ENCODE measurements at regions not wholly inside any gene's neighbourhood (a gene's known extent, or its start where the extent isn't known, plus 50 kb on each side); places are given as distances from the start of the nearest gene placed in this dataset.
A peak's percentile ranks its signal among the peaks of the same experiment; 100 is the strongest.
"Not testable (repeated sequence)": the region's sequence is repeated elsewhere in the genome, so short reads cannot be mapped to it uniquely, and the experiment has no call there.

GRCh38 chr10:87300163-87300562 lies 57.4 kb upstream of the NUTM2D start:
- intact Hi-C loops (cut with micrococcal nuclease; ENCODE audit: unreplicated experiment); H3K27ac Mint-ChIP-seq (ENCODE audit: unreplicated experiment); H3K4me3 Mint-ChIP-seq (ENCODE audit: unreplicated experiment); H3K36me3 ChIP-seq (ENCODE audit: control insufficient read depth, insufficient read depth, low read length); CTCF ChIA-PET; BruUV-seq (replicated peaks); H3K9me3 ChIP-seq; POLR2A ChIA-PET; H3K4me1 ChIP-seq; H3K27me3 Mint-ChIP-seq (ENCODE audit: insufficient read depth, unreplicated experiment); H3K4me3 ChIP-seq (ENCODE audit: low read depth, low read length); H3K4me1 Mint-ChIP-seq (ENCODE audit: low read depth, unreplicated experiment); H3K9me3 Mint-ChIP-seq (ENCODE audit: unreplicated experiment); H3K27me3 ChIP-seq (replicated peaks; ENCODE audit: control insufficient read depth, insufficient read depth, low read length); H3K36me3 Mint-ChIP-seq (ENCODE audit: insufficient read depth, unreplicated experiment); DNase-seq: not testable (repeated sequence)

GRCh38 chr10:87301466-87302115 lies 56.0 kb upstream of the NUTM2D start:
- H3K36me3 Mint-ChIP-seq (ENCODE audit: insufficient read depth, unreplicated experiment); POLR2A ChIA-PET; H3K9me3 ChIP-seq; H3K27ac Mint-ChIP-seq (ENCODE audit: unreplicated experiment); H3K27me3 ChIP-seq (replicated peaks; ENCODE audit: control insufficient read depth, insufficient read depth, low read length); H3K4me1 ChIP-seq; H3K4me1 Mint-ChIP-seq (ENCODE audit: low read depth, unreplicated experiment); H3K4me3 ChIP-seq (ENCODE audit: low read depth, low read length); H3K36me3 ChIP-seq (ENCODE audit: control insufficient read depth, insufficient read depth, low read length); BruUV-seq (replicated peaks); H3K27me3 Mint-ChIP-seq (ENCODE audit: insufficient read depth, unreplicated experiment); H3K9me3 Mint-ChIP-seq (ENCODE audit: unreplicated experiment); intact Hi-C loops (cut with micrococcal nuclease; ENCODE audit: unreplicated experiment); CTCF ChIA-PET; H3K4me3 Mint-ChIP-seq (ENCODE audit: unreplicated experiment): not testable (repeated sequence)
- peak in 1 of 2 experiments; percentile 8 for DNase-seq

GRCh38 chr10:87302132-87302531 lies 55.4 kb upstream of the NUTM2D start:
- H3K4me3 Mint-ChIP-seq (ENCODE audit: unreplicated experiment); BruUV-seq (replicated peaks); H3K4me1 ChIP-seq; POLR2A ChIA-PET; H3K27ac Mint-ChIP-seq (ENCODE audit: unreplicated experiment); H3K4me3 ChIP-seq (ENCODE audit: low read depth, low read length); CTCF ChIA-PET; H3K36me3 Mint-ChIP-seq (ENCODE audit: insufficient read depth, unreplicated experiment); DNase-seq; H3K4me1 Mint-ChIP-seq (ENCODE audit: low read depth, unreplicated experiment); H3K9me3 ChIP-seq; intact Hi-C loops (cut with micrococcal nuclease; ENCODE audit: unreplicated experiment); H3K27me3 Mint-ChIP-seq (ENCODE audit: insufficient read depth, unreplicated experiment); H3K36me3 ChIP-seq (ENCODE audit: control insufficient read depth, insufficient read depth, low read length); H3K9me3 Mint-ChIP-seq (ENCODE audit: unreplicated experiment); H3K27me3 ChIP-seq (replicated peaks; ENCODE audit: control insufficient read depth, insufficient read depth, low read length): not testable (repeated sequence)

GRCh38 chr10:87303707-87304106 lies 53.8 kb upstream of the NUTM2D start:
- intact Hi-C loops (cut with micrococcal nuclease; ENCODE audit: unreplicated experiment); H3K36me3 Mint-ChIP-seq (ENCODE audit: insufficient read depth, unreplicated experiment); DNase-seq; H3K4me1 ChIP-seq; H3K4me1 Mint-ChIP-seq (ENCODE audit: low read depth, unreplicated experiment); CTCF ChIA-PET; BruUV-seq (replicated peaks); H3K4me3 Mint-ChIP-seq (ENCODE audit: unreplicated experiment); H3K9me3 ChIP-seq; H3K27me3 Mint-ChIP-seq (ENCODE audit: insufficient read depth, unreplicated experiment); H3K27ac Mint-ChIP-seq (ENCODE audit: unreplicated experiment); POLR2A ChIA-PET; H3K27me3 ChIP-seq (replicated peaks; ENCODE audit: control insufficient read depth, insufficient read depth, low read length); H3K4me3 ChIP-seq (ENCODE audit: low read depth, low read length); H3K9me3 Mint-ChIP-seq (ENCODE audit: unreplicated experiment); H3K36me3 ChIP-seq (ENCODE audit: control insufficient read depth, insufficient read depth, low read length): not testable (repeated sequence)

GRCh38 chr10:87306681-87307080 lies 50.9 kb upstream of the NUTM2D start:
- POLR2A ChIA-PET; H3K4me3 ChIP-seq (ENCODE audit: low read depth, low read length); intact Hi-C loops (cut with micrococcal nuclease; ENCODE audit: unreplicated experiment); H3K4me1 Mint-ChIP-seq (ENCODE audit: low read depth, unreplicated experiment); BruUV-seq (replicated peaks); H3K27ac Mint-ChIP-seq (ENCODE audit: unreplicated experiment); H3K27me3 Mint-ChIP-seq (ENCODE audit: insufficient read depth, unreplicated experiment); H3K9me3 Mint-ChIP-seq (ENCODE audit: unreplicated experiment); H3K9me3 ChIP-seq; DNase-seq; H3K36me3 Mint-ChIP-seq (ENCODE audit: insufficient read depth, unreplicated experiment); H3K4me3 Mint-ChIP-seq (ENCODE audit: unreplicated experiment); H3K36me3 ChIP-seq (ENCODE audit: control insufficient read depth, insufficient read depth, low read length); CTCF ChIA-PET; H3K27me3 ChIP-seq (replicated peaks; ENCODE audit: control insufficient read depth, insufficient read depth, low read length); H3K4me1 ChIP-seq: not testable (repeated sequence)
